Smooth muscle cell (in vitro differentiated cells): ENCODE measurements at regions not wholly inside any gene's neighbourhood (a gene's known extent, or its start where the extent isn't known, plus 50 kb on each side); places are given as distances from the start of the nearest gene placed in this dataset.

Experiments used
- DNase-seq: peaks from one replicate; lab custom pipeline; 2025; ENCODE audit not compliant: unreplicated experiment; lab: John Stamatoyannopoulos, UW
- H2AFZ ChIP-seq: fragments of 200-600 bp; sonication (generic); 2 replicates; pipeline ENCODE4 v1.6.0; 2016; ENCODE audit warnings: antibody characterized with exemption, low read depth, mild to moderate bottlenecking
- H3F3A ChIP-seq: fragments of 200-600 bp; sonication (generic); 2 replicates; pipeline ENCODE4 v1.6.0; 2017; ENCODE audit warnings: antibody characterized with exemption, low read depth
- H3K27ac ChIP-seq: fragments of 200-600 bp; sonication (generic); 2 replicates; pipeline ENCODE4 v1.5.1; 2016; ENCODE audit warnings: low read depth, mild to moderate bottlenecking
- H3K27me3 ChIP-seq: fragments of 200-600 bp; sonication (generic); 2 replicates; pipeline ENCODE4 v1.6.1; 2016; ENCODE audit warnings: low read depth, mild to moderate bottlenecking
- H3K36me3 ChIP-seq: fragments of 200-600 bp; sonication (generic); 2 replicates; pipeline ENCODE4 v1.5.1; 2016; ENCODE audit warnings: low read depth
- H3K4me1 ChIP-seq: fragments of 200-600 bp; sonication (generic); 2 replicates; pipeline ENCODE4 v1.5.1; 2016; ENCODE audit warnings: low read depth
- H3K4me2 ChIP-seq: fragments of 200-600 bp; sonication (generic); 2 replicates; pipeline ENCODE4 v1.6.0; 2016; ENCODE audit warnings: mild to moderate bottlenecking
- H3K4me3 ChIP-seq: fragments of 200-600 bp; sonication (generic); 2 replicates; pipeline ENCODE4 v1.5.1; 2016; ENCODE audit warnings: mild to moderate bottlenecking
- H3K79me2 ChIP-seq: fragments of 200-600 bp; sonication (generic); 2 replicates; pipeline ENCODE4 v1.6.0; 2016; ENCODE audit warnings: low read depth, mild to moderate bottlenecking
- H3K9ac ChIP-seq: fragments of 200-600 bp; sonication (generic); 2 replicates; pipeline ENCODE4 v1.6.0; 2016; ENCODE audit warnings: low read depth
- H3K9me3 ChIP-seq: fragments of 200-600 bp; sonication (generic); replicated peaks from 2 replicates; pipeline ENCODE4 v1.5.1; 2016; ENCODE audit warnings: low read depth
- H4K20me1 ChIP-seq: fragments of 200-600 bp; sonication (generic); 2 replicates; pipeline ENCODE4 v1.6.0; 2016; ENCODE audit warnings: low read depth
- CTCF ChIP-seq: fragments of 200-600 bp; sonication (generic); IDR thresholded peaks from 2 replicates; pipeline ENCODE4 v1.5.1; 2017; ENCODE audit warnings: borderline replicate concordance, mild to moderate bottlenecking, antibody characterized with exemption; ENCODE audit not compliant: insufficient read depth, poor library complexity, severe bottlenecking
- WGBS: methylation state at CpG from one replicate; pipeline ENCODE4 v1.1.7; 2016; ENCODE audit warnings: low lambda C conversion rate; 5-methylcytosine and 5-hydroxymethylcytosine counted together

- no peak overlapping the region for H3K4me2 ChIP-seq
- H3K27me3 ChIP-seq: no peaks in the 10 kb centered on the region
- no peaks in the 10 kb centered on the region for H3K79me2 ChIP-seq
- no peak overlapping the region for H3K4me3 ChIP-seq
- H4K20me1 ChIP-seq: no peaks in the 10 kb centered on the region
- H3K4me1 ChIP-seq: no peaks in the 10 kb centered on the region
- peaks cover 3% of the 10 kb centered on the region for H3K9me3 ChIP-seq
- peaks cover 4% of the 10 kb centered on the region for H3F3A ChIP-seq
- H3K36me3 ChIP-seq: no peaks in the 10 kb centered on the region
- no peak for TF ChIP-seq CTCF
- DNase-seq: no peak
- 65% methylated on average over 3 of the region's 3 CpGs for WGBS
- H3K9ac ChIP-seq: no peak overlapping the region
- peak overlapping the region; percentile 17 for H3K27ac ChIP-seq
- H2AFZ ChIP-seq: no peak overlapping the region
Measured at GRCh38 chr18:55706898-55707297, 118.9 kb upstream of the TCF4 start.

GRCh38 chr18:55699233-55699765 lies 111.3 kb upstream of the TCF4 start:
- no peaks in the 10 kb centered on the region for H3F3A ChIP-seq
- H2AFZ ChIP-seq: no peak overlapping the region
- no peak overlapping the region for H3K9ac ChIP-seq
- no peaks in the 10 kb centered on the region for H3K36me3 ChIP-seq
- DNase-seq: no peak
- no peaks in the 10 kb centered on the region for H3K4me1 ChIP-seq
- WGBS: 85% methylated on average over 5 of the region's 5 CpGs
- H3K27ac ChIP-seq: no peak overlapping the region
- no peaks in the 10 kb centered on the region for H3K79me2 ChIP-seq
- no peaks in the 10 kb centered on the region for H3K27me3 ChIP-seq
- no peaks in the 10 kb centered on the region for H4K20me1 ChIP-seq
- no peak for TF ChIP-seq CTCF
- peaks cover 4% of the 10 kb centered on the region for H3K9me3 ChIP-seq
- H3K4me3 ChIP-seq: no peak overlapping the region
- H3K4me2 ChIP-seq: no peak overlapping the region

- no peak for TF ChIP-seq CTCF
- Histone ChIP-seq H3K79me2 (no peaks in the 10 kb centered on the region), H3K4me1 (no peaks in the 10 kb centered on the region), H3K27ac (no peak overlapping the region), H3K4me3 (no peak overlapping the region), H2AFZ (no peak overlapping the region), H3K36me3 (no peaks in the 10 kb centered on the region), H3K9ac (no peak overlapping the region), H3F3A (no peaks in the 10 kb centered on the region), H3K9me3 (no peaks in the 10 kb centered on the region), H3K27me3 (no peaks in the 10 kb centered on the region), H4K20me1 (no peaks in the 10 kb centered on the region), H3K4me2 (no peak overlapping the region)
- no peak for DNase-seq
- WGBS: 81% methylated on average over 3 of the region's 3 CpGs
Measured at GRCh38 chr18:55696811-55697210, 108.8 kb upstream of the TCF4 start.

- no peaks in the 10 kb centered on the region for H3F3A ChIP-seq
- no peak overlapping the region for H3K9ac ChIP-seq
- no peaks in the 10 kb centered on the region for H3K4me1 ChIP-seq
- H3K36me3 ChIP-seq: no peaks in the 10 kb centered on the region
- H3K4me3 ChIP-seq: no peak overlapping the region
- no peaks in the 10 kb centered on the region for H4K20me1 ChIP-seq
- DNase-seq: no peak
- H3K4me2 ChIP-seq: peak overlapping the region; percentile 22
- no peak for TF ChIP-seq CTCF
- peak overlapping the region; percentile 53 for H3K27ac ChIP-seq
- no peaks in the 10 kb centered on the region for H3K27me3 ChIP-seq
- H3K9me3 ChIP-seq: no peaks in the 10 kb centered on the region
- H2AFZ ChIP-seq: no peak overlapping the region
- H3K79me2 ChIP-seq: no peaks in the 10 kb centered on the region
Measured at GRCh38 chr18:55695091-55695490, 107.1 kb upstream of the TCF4 start.
